Cardiac fibroblast (primary cell): ENCODE measurements at regions not wholly inside any gene's neighbourhood (a gene's known extent, or its start where the extent isn't known, plus 50 kb on each side); places are given as distances from the start of the nearest gene placed in this dataset.
"Not testable (repeated sequence)": the region's sequence is repeated elsewhere in the genome, so short reads cannot be mapped to it uniquely, and the experiment has no call there.

Source experiments
- DNase-seq, 2 donors: peaks; one replicate each; pipeline versions ENCODE4 v3.0.0 to v3.0.0-alpha.2; 2010; ENCODE audit warnings: low read depth in 2 of 2
- H3K4me3 ChIP-seq, 2 donors: replicated peaks in 1 of 2; 1 replicate in 1 of 2; 2 replicates in 1 of 2; pipeline ENCODE4 v1.5.1; 2011; ENCODE audit warnings: low read depth in 2 of 2, low read length in 2 of 2, mild to moderate bottlenecking in 2 of 2, moderate library complexity in 1 of 2
- TF ChIP-seq, protein P1 (sequence below): IDR thresholded peaks from one replicate; pipeline ENCODE4 v1.5.1; 2011; ENCODE audit warnings: low read depth, mild to moderate bottlenecking, low read length, inconsistent platforms

DNA sequence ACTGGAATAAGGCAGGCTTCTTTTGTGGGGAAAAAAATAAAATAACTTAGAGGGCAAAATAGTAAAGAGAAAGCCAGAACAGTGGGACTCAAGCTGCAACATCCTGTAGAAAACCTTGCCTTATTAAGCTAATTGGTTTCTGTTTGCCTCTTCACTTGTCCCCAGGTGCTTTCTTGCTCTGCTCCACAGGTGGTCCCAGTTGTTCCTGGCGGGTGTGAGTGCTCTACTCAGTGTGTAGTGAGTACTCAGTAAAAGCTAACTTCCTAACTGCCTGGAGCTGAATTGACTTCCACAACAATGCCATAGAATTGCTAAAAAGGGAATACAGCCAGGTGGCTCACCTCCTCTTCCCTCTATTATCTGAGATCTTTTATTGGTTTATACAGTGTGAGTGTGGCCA lies 930.2 kb downstream of the C4orf33 start:
- TF ChIP-seq, protein P1, sequence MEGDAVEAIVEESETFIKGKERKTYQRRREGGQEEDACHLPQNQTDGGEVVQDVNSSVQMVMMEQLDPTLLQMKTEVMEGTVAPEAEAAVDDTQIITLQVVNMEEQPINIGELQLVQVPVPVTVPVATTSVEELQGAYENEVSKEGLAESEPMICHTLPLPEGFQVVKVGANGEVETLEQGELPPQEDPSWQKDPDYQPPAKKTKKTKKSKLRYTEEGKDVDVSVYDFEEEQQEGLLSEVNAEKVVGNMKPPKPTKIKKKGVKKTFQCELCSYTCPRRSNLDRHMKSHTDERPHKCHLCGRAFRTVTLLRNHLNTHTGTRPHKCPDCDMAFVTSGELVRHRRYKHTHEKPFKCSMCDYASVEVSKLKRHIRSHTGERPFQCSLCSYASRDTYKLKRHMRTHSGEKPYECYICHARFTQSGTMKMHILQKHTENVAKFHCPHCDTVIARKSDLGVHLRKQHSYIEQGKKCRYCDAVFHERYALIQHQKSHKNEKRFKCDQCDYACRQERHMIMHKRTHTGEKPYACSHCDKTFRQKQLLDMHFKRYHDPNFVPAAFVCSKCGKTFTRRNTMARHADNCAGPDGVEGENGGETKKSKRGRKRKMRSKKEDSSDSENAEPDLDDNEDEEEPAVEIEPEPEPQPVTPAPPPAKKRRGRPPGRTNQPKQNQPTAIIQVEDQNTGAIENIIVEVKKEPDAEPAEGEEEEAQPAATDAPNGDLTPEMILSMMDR, result no peak
- H3K4me3 ChIP-seq, result no peak overlapping the region

DNA sequence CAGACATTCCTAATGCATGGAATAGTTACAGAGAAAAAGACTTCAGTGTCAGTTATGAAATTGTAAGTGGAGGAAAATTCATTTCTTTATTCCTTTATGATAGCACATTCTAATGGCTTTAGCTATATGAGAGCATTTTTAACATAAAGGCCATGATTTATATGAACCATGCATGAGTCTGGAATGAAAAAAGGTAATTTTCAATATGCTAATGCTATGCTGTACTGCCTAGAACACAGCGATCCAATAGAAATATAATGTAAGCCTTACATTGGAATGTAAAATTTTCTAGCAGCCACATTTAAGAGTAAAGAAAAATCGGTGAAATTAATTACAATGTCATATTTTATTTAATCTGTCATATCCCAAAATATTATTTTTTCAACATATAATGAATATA lies 932.0 kb downstream of the C4orf33 start:
- DNase-seq, result no peak
- H3K4me3 ChIP-seq, result no peak overlapping the region
- TF ChIP-seq, protein P1, result no peak

More for the DNA sequence above, 930.2 kb downstream of the C4orf33 start:
- no peak for DNase-seq

DNA sequence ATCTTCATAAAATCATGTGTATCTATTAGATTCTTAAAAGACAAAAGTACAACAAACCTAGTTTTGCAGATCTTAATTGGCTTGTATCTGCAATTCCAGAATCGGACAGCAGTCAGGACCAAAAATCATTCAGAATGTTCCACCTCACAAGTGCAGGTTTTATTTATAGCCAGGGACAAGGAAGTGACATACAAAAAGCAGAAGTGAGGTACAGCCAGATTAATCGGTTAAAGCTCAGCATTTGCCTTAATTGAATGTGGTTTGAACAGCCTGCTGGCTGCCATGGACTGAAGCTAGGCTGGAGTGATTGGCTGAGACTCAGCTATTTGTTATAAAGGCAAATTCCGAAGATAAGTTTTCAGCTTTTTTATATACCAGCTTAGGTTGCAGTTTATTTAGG lies 932.6 kb downstream of the C4orf33 start:
- TF ChIP-seq, protein P1, result no peak
- DNase-seq, result no peak

DNA sequence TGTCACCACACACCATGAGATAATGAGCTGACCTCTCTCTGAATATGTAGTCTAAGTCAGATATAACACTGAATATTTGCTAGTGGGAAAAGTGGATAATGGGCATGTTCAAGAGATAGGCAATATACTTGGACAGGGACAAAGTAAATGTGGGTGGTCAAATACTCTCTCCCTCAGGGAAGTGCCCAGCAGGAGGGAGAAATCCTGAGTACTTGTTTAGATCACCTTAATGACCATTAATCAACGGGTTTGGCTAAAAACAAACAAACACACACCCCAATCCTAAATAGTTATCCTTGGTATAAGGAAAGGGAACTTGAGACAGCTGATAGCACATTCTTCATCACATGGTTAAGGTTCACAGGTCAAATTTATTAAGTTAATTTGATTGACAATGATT lies 933.5 kb downstream of the C4orf33 start:
- DNase-seq, result no peak
- H3K4me3 ChIP-seq, result no peak overlapping the region
- TF ChIP-seq, protein P1, result no peak

More for the DNA sequence above, 932.6 kb downstream of the C4orf33 start:
- no peak overlapping the region for H3K4me3 ChIP-seq

DNA sequence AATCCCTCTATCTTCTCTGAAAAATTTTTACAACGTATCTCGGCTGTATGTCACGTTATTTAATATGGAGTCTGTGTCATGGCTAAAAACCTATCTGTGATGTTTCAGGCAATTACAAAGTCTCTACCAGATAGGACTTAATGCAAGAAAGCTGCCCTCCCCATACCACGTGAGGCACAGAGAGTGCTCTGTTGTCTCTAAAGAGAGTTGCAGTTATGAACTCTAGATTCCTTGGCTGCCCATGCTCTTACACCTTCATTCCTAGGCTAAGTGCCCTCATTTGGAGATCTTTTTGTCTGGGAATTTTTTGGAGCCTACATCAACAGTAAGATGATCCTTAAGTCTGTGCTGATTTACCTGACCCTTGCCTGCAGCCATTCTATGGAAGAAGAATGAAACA lies 935.9 kb downstream of the C4orf33 start:
- no peak for DNase-seq
- TF ChIP-seq, protein P1, result no peak
- no peak overlapping the region for H3K4me3 ChIP-seq

DNA sequence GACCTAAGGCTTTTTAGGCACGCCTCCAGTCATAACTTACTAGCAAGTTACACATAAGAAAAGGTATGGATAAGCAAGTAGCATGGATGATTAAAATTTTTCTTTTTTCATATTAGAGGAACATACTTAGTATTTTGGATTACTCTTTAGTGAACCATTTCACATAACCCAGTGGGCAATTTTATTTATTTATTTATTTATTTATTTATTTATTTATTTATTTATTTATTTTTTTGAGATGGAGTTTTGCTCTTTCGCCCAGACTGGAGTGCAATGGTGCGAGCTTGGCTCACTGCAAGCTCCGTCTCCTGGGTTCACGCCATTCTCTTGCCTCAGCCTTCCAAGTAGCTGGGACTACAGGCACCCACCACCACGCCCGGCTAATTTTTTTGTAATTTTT lies 937.7 kb downstream of the C4orf33 start:
- H3K4me3 ChIP-seq, DNase-seq: not testable (repeated sequence)

DNA sequence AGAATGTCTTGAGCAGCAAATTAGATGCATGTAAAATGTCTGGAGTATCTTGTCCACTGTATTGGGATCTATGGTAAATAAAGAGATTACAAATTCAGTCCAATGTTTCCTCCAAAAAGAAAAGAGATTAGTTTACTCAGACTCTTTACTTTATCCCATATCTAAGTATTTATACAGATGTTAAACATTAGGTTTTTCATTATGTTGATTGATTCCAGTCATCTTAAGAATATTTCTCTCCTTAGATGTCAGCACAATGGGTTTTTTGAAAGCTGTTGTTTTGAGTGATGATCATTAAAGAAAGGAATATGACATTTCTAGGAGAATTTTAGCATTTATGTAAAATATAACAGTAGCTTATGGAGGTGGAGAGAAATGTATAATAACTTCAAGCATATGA lies 938.9 kb downstream of the C4orf33 start:
- no peak for DNase-seq
- no peak overlapping the region for H3K4me3 ChIP-seq
- TF ChIP-seq, protein P1, result no peak
